ENCODE measurements at regions not wholly inside any gene's neighbourhood (a gene's known extent, or its start where the extent isn't known, plus 50 kb on each side); places are given as distances from the start of the nearest gene placed in this dataset.
"Not testable (repeated sequence)": the region's sequence is repeated elsewhere in the genome, so short reads cannot be mapped to it uniquely, and the experiment has no call there.

DNA sequence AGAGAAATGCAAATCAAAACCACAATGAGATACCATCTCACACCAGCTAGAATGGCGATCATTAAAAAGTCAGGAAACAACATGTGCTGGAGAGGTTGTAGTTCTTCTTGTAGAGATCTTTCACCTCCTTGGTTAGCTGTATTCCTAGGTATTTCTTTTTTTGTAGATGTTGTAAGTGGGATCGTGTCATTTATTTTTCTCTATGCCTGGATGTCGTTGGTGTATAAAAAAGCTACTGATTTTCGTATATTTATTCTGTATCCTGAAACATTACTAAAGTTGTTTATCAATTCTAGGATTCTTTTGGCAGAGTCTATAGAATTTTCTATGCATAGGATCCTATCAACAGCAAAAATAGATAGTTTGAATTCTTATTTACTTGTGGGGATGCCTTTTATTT lies 1271.8 kb downstream of the TMEM121 start:
- not testable (repeated sequence) for ATAC-seq, H3K4me1 Mint-ChIP-seq, H3K36me3 Mint-ChIP-seq, H3K4me3 Mint-ChIP-seq, H3K9me3 Mint-ChIP-seq, H3K27ac Mint-ChIP-seq
- H3K27me3 Mint-ChIP-seq = peaks cover 45% of the 10 kb centered on the region

DNA sequence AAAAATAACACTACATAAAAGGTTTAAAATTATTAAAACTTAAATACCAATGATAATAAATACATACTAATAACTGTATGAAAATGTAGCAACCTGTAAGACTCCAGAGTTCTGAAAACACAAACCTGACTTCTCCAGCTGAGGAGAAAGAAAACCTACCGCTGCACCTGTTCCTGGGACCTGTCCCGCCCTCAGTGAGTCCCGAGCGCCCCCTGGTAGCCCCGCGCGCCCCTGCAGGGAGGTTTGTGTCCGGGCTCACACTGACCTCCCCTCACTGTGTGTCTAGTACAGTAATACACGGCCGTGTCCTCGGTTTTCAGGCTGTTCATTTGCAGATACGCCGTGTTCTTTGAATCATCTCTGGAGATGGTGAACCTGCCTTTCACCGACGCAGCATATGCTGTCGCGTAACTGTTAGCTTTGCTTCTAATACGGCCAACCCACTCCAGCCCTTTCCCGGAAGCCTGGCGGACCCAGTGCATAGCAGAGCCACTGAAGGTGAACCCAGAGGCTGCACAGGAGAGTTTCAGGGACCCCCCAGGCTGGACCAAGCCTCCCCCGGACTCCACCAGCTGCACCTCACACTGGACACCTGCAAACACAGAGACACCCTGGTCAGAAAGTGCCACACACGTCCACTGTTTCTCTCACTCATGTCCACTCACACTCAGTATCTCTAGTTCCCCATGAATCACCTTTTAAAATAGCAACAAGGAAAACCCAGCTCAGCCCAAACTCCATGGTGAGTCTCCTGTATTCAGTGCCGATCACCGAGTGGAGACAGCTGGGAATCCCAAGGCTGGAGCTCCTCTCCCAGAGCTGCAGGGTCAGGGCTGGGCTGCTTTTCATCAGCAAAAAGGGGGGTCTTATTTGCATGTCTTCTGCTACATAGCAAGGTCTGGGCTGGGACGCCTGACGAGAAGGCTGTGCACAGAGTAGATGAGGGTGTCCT lies 1276.3 kb downstream of the TMEM121 start:
- no peaks in the 10 kb centered on the region for H3K9me3 Mint-ChIP-seq
- no peak for ATAC-seq
- peaks cover 51% of the 10 kb centered on the region for H3K27me3 Mint-ChIP-seq
- H3K4me3 Mint-ChIP-seq = peak overlapping the region; percentile 50
- H3K4me1 Mint-ChIP-seq = peaks cover 6% of the 10 kb centered on the region
- H3K27ac Mint-ChIP-seq = no peak overlapping the region
- H3K36me3 Mint-ChIP-seq = no peaks in the 10 kb centered on the region

DNA sequence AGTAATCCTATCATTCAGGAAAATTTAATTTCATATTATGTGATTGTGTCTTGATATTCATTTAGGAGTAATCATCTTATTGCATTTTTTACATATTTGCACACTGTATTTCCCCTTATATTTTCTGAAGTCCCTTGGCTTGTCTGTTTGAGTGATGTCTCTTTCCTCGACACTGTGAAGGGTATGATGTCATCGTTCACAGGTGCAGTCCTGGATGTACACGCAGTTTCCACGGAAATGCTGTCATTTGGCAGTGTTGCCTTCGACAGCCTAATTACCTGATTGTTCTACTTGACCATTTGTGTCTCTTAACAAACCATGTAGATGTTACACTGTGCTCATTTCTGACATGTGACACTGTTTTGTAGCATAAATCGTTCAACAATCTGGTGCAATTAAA lies 1277.0 kb downstream of the TMEM121 start:
- H3K9me3 Mint-ChIP-seq = no peaks in the 10 kb centered on the region
- H3K4me1 Mint-ChIP-seq = peaks cover 6% of the 10 kb centered on the region
- no peaks in the 10 kb centered on the region for H3K36me3 Mint-ChIP-seq
- no peak overlapping the region for H3K27ac Mint-ChIP-seq
- no peak overlapping the region for H3K4me3 Mint-ChIP-seq
- ATAC-seq = no peak
- H3K27me3 Mint-ChIP-seq = peaks cover 48% of the 10 kb centered on the region

- Mint-ChIP-seq H3K9me3 (no peaks in the 10 kb centered on the region), H3K27ac (no peak overlapping the region), H3K36me3 (no peaks in the 10 kb centered on the region), H3K27me3 (peaks cover 14% of the 10 kb centered on the region), H3K4me3 (no peak overlapping the region), H3K4me1 (peaks cover 21% of the 10 kb centered on the region)
- ATAC-seq = no peak
These were observed 1281.1 kb downstream of the TMEM121 start for GRCh38 chr14:106807493-106807892.

DNA sequence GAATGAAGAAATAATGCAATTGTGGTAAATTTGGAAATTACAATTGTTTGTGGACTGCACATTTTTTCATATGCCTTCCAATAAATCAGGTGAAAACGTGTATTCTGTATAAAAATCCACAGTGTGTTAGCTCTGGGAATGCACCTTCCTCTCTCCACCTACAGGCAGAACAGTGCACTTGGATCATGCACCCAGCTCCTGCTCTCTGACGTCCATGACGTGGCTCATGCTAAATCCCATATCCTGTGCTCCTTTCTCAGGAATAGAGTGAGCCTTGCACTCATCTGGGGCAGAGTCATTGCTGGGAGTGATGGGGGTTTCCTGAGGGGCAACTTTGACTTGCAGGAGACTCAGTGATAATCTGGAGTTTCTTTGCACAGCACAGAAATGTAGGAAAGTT lies 1282.1 kb downstream of the TMEM121 start:
- Mint-ChIP-seq H3K4me1 (peaks cover 15% of the 10 kb centered on the region), H3K27me3 (peaks cover 4% of the 10 kb centered on the region), H3K9me3 (no peaks in the 10 kb centered on the region), H3K36me3 (no peaks in the 10 kb centered on the region), H3K4me3 (no peak overlapping the region), H3K27ac (no peak overlapping the region)
- ATAC-seq = no peak

GRCh38 chr14:106808907-106809306 lies 1282.5 kb downstream of the TMEM121 start:
- Mint-ChIP-seq H3K36me3 (no peaks in the 10 kb centered on the region), H3K4me1 (peaks cover 15% of the 10 kb centered on the region), H3K27me3 (no peaks in the 10 kb centered on the region), H3K27ac (no peak overlapping the region), H3K9me3 (no peaks in the 10 kb centered on the region), H3K4me3 (no peak overlapping the region)
- ATAC-seq = no peak

DNA sequence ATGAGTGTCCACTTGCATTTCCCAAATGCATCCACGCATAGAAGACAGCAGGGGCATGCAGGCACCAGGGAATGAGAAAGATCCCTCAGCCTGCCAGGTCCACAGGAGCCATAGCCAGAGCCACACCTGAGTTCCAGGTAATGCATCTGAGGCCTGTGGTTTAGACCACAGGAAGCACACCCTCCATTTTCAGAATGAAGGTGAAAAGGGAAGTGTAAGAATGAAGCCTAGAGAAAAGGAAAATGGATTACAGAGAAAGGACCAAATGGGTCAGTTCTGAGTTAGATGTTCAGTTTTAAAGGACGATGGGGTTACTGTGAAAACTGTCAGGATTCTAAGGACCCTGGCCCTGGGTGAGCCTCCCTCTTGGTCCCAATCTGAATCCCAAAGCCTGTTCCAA lies 1283.2 kb downstream of the TMEM121 start:
- no peak overlapping the region for H3K27ac Mint-ChIP-seq

DNA sequence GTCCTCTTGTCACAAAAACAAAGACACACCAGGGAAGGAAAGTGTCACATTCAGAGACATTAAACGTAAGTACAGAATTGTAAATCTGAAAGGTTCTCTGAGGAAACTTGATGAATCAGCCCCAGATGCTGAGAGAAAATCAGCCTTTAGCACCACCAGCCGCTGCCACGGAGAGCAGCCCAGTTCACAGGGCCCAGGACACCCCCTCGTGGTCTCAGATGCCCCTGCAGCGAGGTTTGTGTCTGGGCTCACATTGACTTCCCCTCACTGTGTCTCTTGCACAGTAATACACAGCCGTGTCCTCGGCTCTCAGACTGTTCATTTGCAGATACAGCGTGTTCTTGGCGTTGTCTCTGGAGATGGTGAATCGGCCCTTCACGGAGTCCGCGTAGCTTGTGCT lies 1283.8 kb downstream of the TMEM121 start:
- H3K27me3 Mint-ChIP-seq = not testable (repeated sequence)

More for the DNA sequence above, 1283.2 kb downstream of the TMEM121 start:
- Mint-ChIP-seq H3K36me3 (no peaks in the 10 kb centered on the region), H3K9me3 (no peaks in the 10 kb centered on the region), H3K27me3 (no peaks in the 10 kb centered on the region), H3K4me3 (no peak overlapping the region), H3K4me1 (peaks cover 15% of the 10 kb centered on the region)
- peak; percentile 43 for ATAC-seq

GRCh38 chr14:106811162-106811561 lies 1284.8 kb downstream of the TMEM121 start:
- H3K4me3 Mint-ChIP-seq = no peak overlapping the region
- no peak for ATAC-seq
- H3K27ac Mint-ChIP-seq = no peak overlapping the region
- no peaks in the 10 kb centered on the region for H3K9me3 Mint-ChIP-seq
- no peaks in the 10 kb centered on the region for H3K36me3 Mint-ChIP-seq
- H3K27me3 Mint-ChIP-seq = no peaks in the 10 kb centered on the region
- peaks cover 15% of the 10 kb centered on the region for H3K4me1 Mint-ChIP-seq

More for the DNA sequence above, 1283.8 kb downstream of the TMEM121 start:
- not testable (repeated sequence) for H3K9me3 Mint-ChIP-seq, H3K36me3 Mint-ChIP-seq, H3K4me3 Mint-ChIP-seq, H3K27ac Mint-ChIP-seq
- ATAC-seq = peak; percentile 70
- peaks cover 15% of the 10 kb centered on the region for H3K4me1 Mint-ChIP-seq

DNA sequence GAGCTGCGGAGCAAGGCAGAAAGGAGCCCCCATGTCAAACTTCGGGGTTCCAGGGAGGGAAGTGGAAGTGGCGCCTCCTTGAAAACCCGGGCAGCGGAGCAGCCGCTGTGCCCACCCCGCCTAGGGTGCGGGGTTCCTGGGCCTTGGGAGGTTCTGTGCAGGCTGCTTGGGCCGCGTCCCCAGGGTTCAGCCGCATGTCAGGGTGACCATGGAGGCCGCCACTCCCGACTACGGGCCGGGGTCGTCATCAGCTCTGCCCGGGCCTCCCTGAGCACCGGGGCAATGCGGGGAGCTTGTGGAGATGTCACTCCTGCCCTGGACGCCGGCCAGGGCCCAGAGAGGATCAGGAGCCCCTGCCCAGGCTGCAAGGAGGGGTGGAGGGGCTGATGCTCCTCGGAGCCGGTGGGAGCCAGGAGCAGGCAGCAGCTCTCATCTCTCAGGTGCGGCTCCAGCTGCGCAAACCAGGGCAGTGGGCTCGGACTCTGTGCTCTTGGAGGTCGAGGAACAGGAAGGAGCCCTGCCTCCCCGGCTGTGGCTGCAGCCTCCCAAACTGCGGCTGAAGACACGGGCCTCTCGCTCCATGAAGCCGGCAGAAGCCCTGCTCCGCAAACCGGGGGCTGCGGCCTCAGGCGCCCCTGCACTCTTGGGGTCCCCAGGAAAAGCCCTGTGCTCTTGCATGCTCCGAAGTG lies 1286.5 kb downstream of the TMEM121 start:
- H3K4me3 Mint-ChIP-seq = no peak overlapping the region
- no peak overlapping the region for H3K27ac Mint-ChIP-seq
- no peaks in the 10 kb centered on the region for H3K9me3 Mint-ChIP-seq
- H3K27me3 Mint-ChIP-seq = no peaks in the 10 kb centered on the region
- no peak for ATAC-seq
- H3K36me3 Mint-ChIP-seq = no peaks in the 10 kb centered on the region
- H3K4me1 Mint-ChIP-seq = peaks cover 15% of the 10 kb centered on the region

GRCh38 chr14:106813477-106813823 lies 1287.1 kb downstream of the TMEM121 start:
- H3K9me3 Mint-ChIP-seq = no peaks in the 10 kb centered on the region

GRCh38 chr14:106820119-106820518 lies 1293.7 kb downstream of the TMEM121 start:
- Mint-ChIP-seq H3K36me3 (no peaks in the 10 kb centered on the region), H3K27ac (no peak overlapping the region), H3K27me3 (peaks cover 8% of the 10 kb centered on the region), H3K4me1 (peaks cover 7% of the 10 kb centered on the region), H3K4me3 (no peak overlapping the region), H3K9me3 (no peaks in the 10 kb centered on the region)
- no peak for ATAC-seq

More at GRCh38 chr14:106813477-106813823, 1287.1 kb downstream of the TMEM121 start:
- ATAC-seq = no peak
- Mint-ChIP-seq H3K4me3 (no peak overlapping the region), H3K4me1 (peaks cover 15% of the 10 kb centered on the region), H3K27ac (no peak overlapping the region), H3K36me3 (no peaks in the 10 kb centered on the region), H3K27me3 (no peaks in the 10 kb centered on the region)

DNA sequence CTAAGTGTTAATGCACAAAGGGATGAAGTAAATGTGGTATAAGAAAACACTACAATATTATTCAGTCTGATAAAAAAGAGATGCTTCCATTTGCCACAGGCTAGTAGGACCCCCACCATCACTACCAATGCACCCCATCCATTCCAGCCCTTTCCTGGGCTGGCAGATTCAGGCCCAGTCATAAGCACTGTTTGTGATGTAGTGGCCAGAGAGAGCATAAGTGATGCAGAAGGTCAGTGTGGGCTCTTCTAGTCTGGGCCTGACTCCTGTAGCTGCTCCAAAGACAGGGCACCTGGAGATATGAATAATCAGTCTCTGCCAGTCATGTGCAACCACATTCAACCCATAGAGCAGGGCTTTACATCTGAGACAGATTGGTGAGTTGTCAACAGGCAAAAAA lies 1294.7 kb downstream of the TMEM121 start:
- peaks cover 8% of the 10 kb centered on the region for H3K27me3 Mint-ChIP-seq
- peaks cover 7% of the 10 kb centered on the region for H3K4me1 Mint-ChIP-seq
- H3K9me3 Mint-ChIP-seq = no peaks in the 10 kb centered on the region
- no peak for ATAC-seq
- H3K27ac Mint-ChIP-seq = no peak overlapping the region
- H3K36me3 Mint-ChIP-seq = no peaks in the 10 kb centered on the region
- no peak overlapping the region for H3K4me3 Mint-ChIP-seq

GRCh38 chr14:106822905-106823304 lies 1296.5 kb downstream of the TMEM121 start:
- Mint-ChIP-seq H3K36me3 (no peaks in the 10 kb centered on the region), H3K4me3 (peak overlapping the region; percentile 6), H3K27ac (no peak overlapping the region), H3K27me3 (peaks cover 8% of the 10 kb centered on the region), H3K4me1 (peaks cover 7% of the 10 kb centered on the region), H3K9me3 (no peaks in the 10 kb centered on the region)
- ATAC-seq = no peak

DNA sequence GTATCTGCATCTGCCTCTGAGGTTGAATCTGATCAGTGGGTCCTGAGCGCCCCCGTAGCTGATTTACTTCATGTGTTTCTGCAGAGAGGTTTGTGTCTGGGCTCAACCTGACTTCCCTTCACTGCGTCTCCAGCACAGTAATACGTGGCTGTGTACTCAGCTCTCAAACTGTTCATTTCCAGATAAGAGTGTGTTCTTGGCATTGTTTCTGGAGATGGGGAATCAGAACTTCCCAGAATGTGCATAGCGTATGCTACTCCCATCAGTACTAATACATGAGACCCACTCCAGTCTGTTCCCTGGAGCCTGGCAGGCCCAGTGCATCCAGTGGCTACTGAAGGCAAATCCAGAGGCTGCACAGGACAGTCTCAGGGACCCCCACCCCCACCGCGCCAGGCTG lies 1297.2 kb downstream of the TMEM121 start:
- Mint-ChIP-seq H3K9me3 (no peaks in the 10 kb centered on the region), H3K36me3 (no peaks in the 10 kb centered on the region), H3K27me3 (peaks cover 8% of the 10 kb centered on the region)

More for the DNA sequence above, 1297.2 kb downstream of the TMEM121 start:
- H3K4me3 Mint-ChIP-seq = no peak overlapping the region
- no peak for ATAC-seq
- no peak overlapping the region for H3K27ac Mint-ChIP-seq
- H3K4me1 Mint-ChIP-seq = peaks cover 7% of the 10 kb centered on the region

All from stimulated activated memory B cell treated with anti-CD40 and anti-IgM and Interleukin-4, amounts not matched to agents 10 μg/mL and 1 μg/mL and 100 μg/mL, for 72 hours (primary cell).